Prostate gland (tissue), 2 donors: ENCODE measurements at regions not wholly inside any gene's neighbourhood (a gene's known extent, or its start where the extent isn't known, plus 50 kb on each side); places are given as distances from the start of the nearest gene placed in this dataset.

Source experiments
- DNase-seq: peaks from one replicate; pipeline ENCODE4 v3.0.0-alpha.2; 2019; ENCODE audit warnings: low spot score
- H3K27ac ChIP-seq, 2 donors: fragments of 200-600 bp; sonication (generic); 2 replicates each; pipeline ENCODE4 v1.5.1; 2017 to 2019
- H3K27me3 ChIP-seq: fragments of 200-600 bp; sonication (generic); replicated peaks from 2 replicates; pipeline ENCODE4 v1.5.1; 2019; ENCODE audit not compliant: insufficient read depth
- H3K36me3 ChIP-seq, 2 donors: fragments of 200-600 bp; sonication (generic); 1 replicate in 1 of 2; 2 replicates in 1 of 2; pipeline versions ENCODE4 v1.5.1 to v1.8.1; 2017 to 2019
- H3K4me1 ChIP-seq: fragments of 200-600 bp; sonication (generic); replicated peaks from 2 replicates; pipeline ENCODE4 v1.5.1; 2019
- H3K4me3 ChIP-seq, 2 donors: fragments of 200-600 bp; sonication (generic); 2 replicates each; pipeline ENCODE4 v1.5.1; 2017 to 2019
- H3K9me3 ChIP-seq: fragments of 200-600 bp; sonication (generic); 2 replicates; pipeline ENCODE4 v1.5.1; 2017
- POLR2A ChIP-seq: fragments of 450-650 bp; IDR thresholded peaks from one replicate; pipeline ENCODE4 v1.6.1; 2016; ENCODE audit warnings: antibody characterized with exemption, mild to moderate bottlenecking
- POLR2AphosphoS5 ChIP-seq: sonication (generic); formaldehyde crosslinking; IDR thresholded peaks from one replicate; pipeline ENCODE4 v1.6.1; 2017; ENCODE audit warnings: antibody characterized with exemption
- WGBS: methylation state at CpG from one replicate; pipeline ENCODE4 v1.1.5; 2018; 5-methylcytosine and 5-hydroxymethylcytosine counted together
- intact Hi-C: fragments of 100-400 bp; cut with DNase I; formaldehyde crosslinking; loops from one replicate; pipeline ENCODE4 v1.14.2; 2022
- TF ChIP-seq, protein P1 (sequence below), 4 experiments: fragments of 200-600 bp in 2 of 4; fragments of 450-650 bp in 2 of 4; sonication (generic) in 2 of 4; IDR thresholded peaks; 1 replicate in 3 of 4; 2 replicates in 1 of 4; pipeline ENCODE4 v1.5.1; 2016 to 2019; ENCODE audit warnings: antibody characterized with exemption in 4 of 4, mild to moderate bottlenecking in 2 of 4, moderate library complexity in 2 of 4

DNA sequence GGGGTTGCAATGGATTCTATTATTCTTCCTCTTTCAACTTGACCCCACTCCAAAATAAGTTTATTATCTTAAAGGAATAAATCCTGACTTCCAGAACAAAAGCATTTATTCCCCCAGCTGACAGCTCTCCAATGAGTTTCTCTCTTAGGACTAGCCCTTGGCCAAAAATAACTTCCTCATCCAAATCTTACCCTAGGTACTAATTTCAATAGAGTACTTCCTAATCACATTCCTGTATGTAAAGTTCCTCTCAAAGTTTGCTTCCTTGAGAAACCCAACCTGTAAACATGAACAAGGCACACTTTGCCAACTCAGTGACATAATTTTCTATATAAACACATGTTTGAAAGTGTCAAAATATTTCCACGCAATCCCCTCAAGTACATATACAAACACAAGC, 671.2 kb upstream of the GALNTL6 start:
- TF ChIP-seq POLR2A = no peak
- TF ChIP-seq POLR2AphosphoS5 = no peak
- TF ChIP-seq, protein P1, sequence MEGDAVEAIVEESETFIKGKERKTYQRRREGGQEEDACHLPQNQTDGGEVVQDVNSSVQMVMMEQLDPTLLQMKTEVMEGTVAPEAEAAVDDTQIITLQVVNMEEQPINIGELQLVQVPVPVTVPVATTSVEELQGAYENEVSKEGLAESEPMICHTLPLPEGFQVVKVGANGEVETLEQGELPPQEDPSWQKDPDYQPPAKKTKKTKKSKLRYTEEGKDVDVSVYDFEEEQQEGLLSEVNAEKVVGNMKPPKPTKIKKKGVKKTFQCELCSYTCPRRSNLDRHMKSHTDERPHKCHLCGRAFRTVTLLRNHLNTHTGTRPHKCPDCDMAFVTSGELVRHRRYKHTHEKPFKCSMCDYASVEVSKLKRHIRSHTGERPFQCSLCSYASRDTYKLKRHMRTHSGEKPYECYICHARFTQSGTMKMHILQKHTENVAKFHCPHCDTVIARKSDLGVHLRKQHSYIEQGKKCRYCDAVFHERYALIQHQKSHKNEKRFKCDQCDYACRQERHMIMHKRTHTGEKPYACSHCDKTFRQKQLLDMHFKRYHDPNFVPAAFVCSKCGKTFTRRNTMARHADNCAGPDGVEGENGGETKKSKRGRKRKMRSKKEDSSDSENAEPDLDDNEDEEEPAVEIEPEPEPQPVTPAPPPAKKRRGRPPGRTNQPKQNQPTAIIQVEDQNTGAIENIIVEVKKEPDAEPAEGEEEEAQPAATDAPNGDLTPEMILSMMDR (IDR thresholded peaks at IDR 0.05) = no peak
- no peak for DNase-seq
- 86% methylated on average over 1 of the region's 1 CpG for WGBS

DNA sequence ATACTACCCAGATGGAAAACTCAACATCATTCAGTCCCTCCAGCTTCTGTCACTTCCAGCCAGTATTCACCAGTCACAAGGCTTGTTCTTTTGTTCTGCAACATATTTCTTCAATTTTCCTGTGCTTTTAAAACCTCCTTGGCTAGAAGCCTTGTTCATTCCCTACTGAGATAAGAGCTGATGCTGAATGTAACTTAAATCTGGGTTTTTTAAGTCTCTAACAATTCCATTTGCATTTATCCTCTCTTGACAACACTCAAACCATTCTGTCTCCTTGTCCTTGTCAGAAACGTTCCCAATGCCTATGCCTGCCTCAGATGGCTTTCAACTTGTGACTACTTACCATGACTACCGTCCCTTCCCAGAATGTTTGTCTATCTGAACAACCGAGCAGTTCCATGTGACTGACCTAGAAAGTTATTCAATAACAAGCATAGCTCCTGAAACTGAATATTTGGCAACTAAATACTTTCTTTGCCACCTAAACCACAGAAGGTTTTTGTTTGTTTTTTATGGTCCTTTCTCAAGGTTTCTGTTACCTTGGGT, 682.9 kb upstream of the GALNTL6 start:
- H3K27me3 ChIP-seq = no peaks in the 10 kb centered on the region
- no peak for DNase-seq
- no peaks in the 10 kb centered on the region for H3K4me1 ChIP-seq
- no peaks in the 10 kb centered on the region for H3K9me3 ChIP-seq
- H3K4me3 ChIP-seq = no peak overlapping the region
- no peak overlapping the region for H3K27ac ChIP-seq
- 32% methylated on average over 3 of the region's 3 CpGs for WGBS
- H3K36me3 ChIP-seq = no peaks in the 10 kb centered on the region
- intact Hi-C loops = no loop called here
- TF ChIP-seq POLR2AphosphoS5 (no peak), POLR2A (no peak)
- TF ChIP-seq, protein P1 (IDR thresholded peaks at IDR 0.05) = no peak

More for the DNA sequence above, 671.2 kb upstream of the GALNTL6 start:
- Histone ChIP-seq H3K4me1 (no peaks in the 10 kb centered on the region), H3K9me3 (no peaks in the 10 kb centered on the region), H3K27me3 (no peaks in the 10 kb centered on the region), H3K4me3 (no peak overlapping the region), H3K36me3 (no peaks in the 10 kb centered on the region), H3K27ac (no peak overlapping the region)
- intact Hi-C loops = no loop called here

DNA sequence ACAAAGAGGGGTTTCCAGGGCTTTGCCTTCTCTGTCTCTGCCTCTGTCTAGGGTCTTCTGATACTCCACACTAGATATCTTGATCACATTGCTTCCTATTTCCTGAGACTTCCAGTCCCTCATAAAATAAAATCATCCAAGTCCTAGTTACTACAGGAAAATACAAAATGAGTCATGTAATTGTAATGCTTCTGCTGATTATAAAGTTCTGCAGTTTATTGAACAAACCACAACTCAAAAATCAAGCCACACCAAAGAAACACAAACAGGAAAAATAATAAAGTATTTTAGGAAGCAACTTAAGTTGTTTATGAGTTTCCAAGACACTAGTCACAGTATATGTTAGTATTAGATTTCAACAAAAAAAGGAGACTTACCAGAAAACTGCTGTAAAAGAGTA, 695.1 kb upstream of the GALNTL6 start:
- H3K27me3 ChIP-seq = no peaks in the 10 kb centered on the region
- H3K9me3 ChIP-seq = no peaks in the 10 kb centered on the region
- intact Hi-C loops = no loop called here
- no peak for DNase-seq
- H3K4me1 ChIP-seq = no peaks in the 10 kb centered on the region
- H3K36me3 ChIP-seq = no peaks in the 10 kb centered on the region
- TF ChIP-seq, protein P1 (IDR thresholded peaks at IDR 0.05) = no peak
- TF ChIP-seq POLR2A = no peak
- H3K27ac ChIP-seq = no peak overlapping the region
- H3K4me3 ChIP-seq = no peak overlapping the region

DNA sequence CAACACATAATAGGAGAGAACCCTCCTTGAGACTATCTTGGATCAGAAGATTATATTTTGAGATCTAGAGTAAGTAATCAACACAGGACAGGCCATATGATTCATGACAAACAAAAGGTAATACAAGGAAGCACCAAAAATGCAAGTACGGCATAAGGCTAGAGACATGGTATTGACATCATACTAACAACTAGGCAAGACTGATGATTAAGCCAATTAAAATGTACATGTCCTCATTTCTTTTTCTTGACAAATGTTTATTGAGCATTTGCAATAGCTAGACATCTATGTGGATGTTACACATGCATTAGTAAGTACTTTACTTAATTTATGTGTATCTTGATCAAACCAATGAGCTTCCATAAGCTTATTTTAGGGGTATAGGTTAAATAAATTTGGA, 695.7 kb upstream of the GALNTL6 start:
- DNase-seq = no peak
- H3K27me3 ChIP-seq = no peaks in the 10 kb centered on the region
- intact Hi-C loops = no loop called here
- no peaks in the 10 kb centered on the region for H3K4me1 ChIP-seq
- no peaks in the 10 kb centered on the region for H3K9me3 ChIP-seq
- H3K4me3 ChIP-seq = no peak overlapping the region
- no peak overlapping the region for H3K27ac ChIP-seq
- no peaks in the 10 kb centered on the region for H3K36me3 ChIP-seq
- WGBS = 93% methylated on average over 1 of the region's 1 CpG
- no peak for TF ChIP-seq POLR2AphosphoS5
- TF ChIP-seq, protein P1 (IDR thresholded peaks at IDR 0.05) = no peak
- no peak for TF ChIP-seq POLR2A

DNA sequence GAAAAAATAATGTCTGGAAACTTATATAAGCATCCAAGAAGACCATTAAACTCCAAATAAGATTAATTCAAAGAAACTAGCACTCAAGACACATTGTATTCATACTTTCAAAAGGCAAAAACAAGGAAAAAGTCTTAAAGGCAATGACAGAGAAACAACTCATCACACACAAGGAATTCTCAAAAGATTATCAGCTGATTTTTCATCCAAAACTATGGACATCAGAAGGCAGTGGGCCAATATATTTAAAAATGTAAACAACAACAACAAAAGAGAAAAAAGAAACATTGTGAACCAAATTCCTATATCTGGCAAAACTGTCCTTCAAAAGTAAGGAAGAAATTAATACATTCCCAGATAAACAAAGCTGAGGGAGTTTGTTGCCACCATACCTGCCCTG, 711.4 kb upstream of the GALNTL6 start:
- no peak for DNase-seq
- intact Hi-C loops = no loop called here

More for the DNA sequence above, 711.4 kb upstream of the GALNTL6 start:
- Histone ChIP-seq H3K9me3 (no peaks in the 10 kb centered on the region), H3K4me1 (no peaks in the 10 kb centered on the region), H3K4me3 (no peak overlapping the region), H3K27ac (no peak overlapping the region), H3K36me3 (no peaks in the 10 kb centered on the region), H3K27me3 (no peaks in the 10 kb centered on the region)
- TF ChIP-seq POLR2A (no peak), POLR2AphosphoS5 (no peak)
- TF ChIP-seq, protein P1 (IDR thresholded peaks at IDR 0.05) = no peak
